ENCODE measurements at regions not wholly inside any gene's neighbourhood (a gene's known extent, or its start where the extent isn't known, plus 50 kb on each side); places are given as distances from the start of the nearest gene placed in this dataset.
"Not testable (repeated sequence)": the region's sequence is repeated elsewhere in the genome, so short reads cannot be mapped to it uniquely, and the experiment has no call there.

DNA sequence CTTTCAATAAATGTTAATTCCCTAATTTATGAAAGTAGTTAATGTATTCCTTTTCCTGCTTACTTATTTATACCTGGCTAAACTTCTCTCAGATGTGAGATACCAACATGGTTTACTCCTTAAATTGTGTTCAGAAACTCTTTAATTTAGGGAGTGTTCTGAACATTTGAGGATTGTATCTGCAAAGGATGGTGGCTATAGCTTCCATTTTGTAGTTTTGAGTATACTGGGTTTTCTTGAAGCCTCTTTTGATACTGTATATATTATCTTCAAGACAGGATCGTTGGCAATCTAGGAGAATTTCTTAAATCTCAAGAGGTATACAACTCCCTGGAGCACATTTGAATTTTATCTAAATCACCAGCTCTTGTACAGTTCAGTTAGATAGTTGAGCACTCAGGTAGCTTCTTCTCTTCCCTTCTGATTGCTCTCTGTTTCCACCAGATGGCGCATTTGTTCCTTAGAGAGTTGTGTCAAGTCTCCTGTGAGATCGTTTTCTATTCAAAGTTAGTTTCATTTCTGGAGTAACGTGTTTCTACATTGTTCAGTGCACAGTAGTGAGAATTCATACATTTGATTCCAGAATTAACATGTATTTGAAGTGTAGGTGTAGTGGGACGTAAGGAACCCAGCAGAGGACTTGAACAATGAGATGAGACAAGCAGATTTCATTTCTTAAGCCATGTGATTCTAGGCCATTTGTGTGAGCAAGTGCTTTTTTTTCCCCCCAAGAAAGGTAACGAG lies 63.2 kb upstream of the GARIN1A start:
- POLR2A ChIA-PET; H3K4me1 ChIP-seq (ENCODE audit: insufficient read depth, low read length, poor library complexity, severe bottlenecking); CTCF ChIA-PET (ENCODE audit: unreplicated experiment); H4K20me1 ChIP-seq (ENCODE audit: insufficient read depth, low read length); BruUV-seq (replicated peaks); intact Hi-C loops (cut with micrococcal nuclease; ENCODE audit: unreplicated experiment); H3K9me2 ChIP-seq (ENCODE audit: insufficient read depth, low read length); H2AFZ ChIP-seq (ENCODE audit: low read length); H3K9me3 ChIP-seq (ENCODE audit: low read length); H3K79me2 ChIP-seq (ENCODE audit: insufficient read depth, low read depth, low read length): not testable (repeated sequence)
- Histone ChIP-seq H3K4me2 (ENCODE audit: low read length) (peak overlapping the region; percentile 80), H3K27ac (ENCODE audit: low read depth, low read length, poor library complexity, severe bottlenecking) (peak overlapping the region; percentile 29), H3K36me3 (ENCODE audit: insufficient read depth, low read length) (peaks cover 13% of the 10 kb centered on the region), H3K4me3 (ENCODE audit: low read depth, low read length, poor library complexity, severe bottlenecking) (peak overlapping the region; percentile 53)
- peak; percentile 63 for DNase-seq (ENCODE audit: low spot score)
- TF ChIP-seq, protein P1, sequence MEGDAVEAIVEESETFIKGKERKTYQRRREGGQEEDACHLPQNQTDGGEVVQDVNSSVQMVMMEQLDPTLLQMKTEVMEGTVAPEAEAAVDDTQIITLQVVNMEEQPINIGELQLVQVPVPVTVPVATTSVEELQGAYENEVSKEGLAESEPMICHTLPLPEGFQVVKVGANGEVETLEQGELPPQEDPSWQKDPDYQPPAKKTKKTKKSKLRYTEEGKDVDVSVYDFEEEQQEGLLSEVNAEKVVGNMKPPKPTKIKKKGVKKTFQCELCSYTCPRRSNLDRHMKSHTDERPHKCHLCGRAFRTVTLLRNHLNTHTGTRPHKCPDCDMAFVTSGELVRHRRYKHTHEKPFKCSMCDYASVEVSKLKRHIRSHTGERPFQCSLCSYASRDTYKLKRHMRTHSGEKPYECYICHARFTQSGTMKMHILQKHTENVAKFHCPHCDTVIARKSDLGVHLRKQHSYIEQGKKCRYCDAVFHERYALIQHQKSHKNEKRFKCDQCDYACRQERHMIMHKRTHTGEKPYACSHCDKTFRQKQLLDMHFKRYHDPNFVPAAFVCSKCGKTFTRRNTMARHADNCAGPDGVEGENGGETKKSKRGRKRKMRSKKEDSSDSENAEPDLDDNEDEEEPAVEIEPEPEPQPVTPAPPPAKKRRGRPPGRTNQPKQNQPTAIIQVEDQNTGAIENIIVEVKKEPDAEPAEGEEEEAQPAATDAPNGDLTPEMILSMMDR (conservative IDR thresholded peaks at IDR 0.05; ENCODE audit: low read length) = peak; percentile 76

DNA sequence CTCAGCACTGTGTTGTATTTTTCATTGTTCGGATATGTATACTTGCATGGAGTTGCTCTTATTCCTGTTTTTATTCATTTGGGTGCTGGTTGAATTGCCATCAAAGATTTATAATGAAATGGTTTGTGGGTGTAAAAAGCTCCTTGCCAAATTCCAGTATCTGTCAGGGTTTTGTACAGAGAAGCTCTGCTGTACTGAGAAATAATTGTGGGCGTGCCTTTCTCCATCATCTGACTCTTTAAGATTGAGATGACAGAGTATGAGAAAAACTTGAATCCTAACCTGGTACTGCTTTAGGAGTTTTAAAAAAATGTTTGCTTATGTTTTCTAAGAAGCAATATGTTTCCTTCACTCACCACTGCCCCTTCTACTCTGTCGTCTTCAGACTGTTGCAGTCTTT lies 58.7 kb upstream of the GARIN1A start:
- CTCF ChIA-PET (ENCODE audit: unreplicated experiment); H3K4me3 ChIP-seq (ENCODE audit: low read depth, low read length, poor library complexity, severe bottlenecking); H4K20me1 ChIP-seq (ENCODE audit: insufficient read depth, low read length); H3K79me2 ChIP-seq (ENCODE audit: insufficient read depth, low read depth, low read length); H3K9me2 ChIP-seq (ENCODE audit: insufficient read depth, low read length); DNase-seq (ENCODE audit: low spot score); H3K27ac ChIP-seq (ENCODE audit: low read depth, low read length, poor library complexity, severe bottlenecking); POLR2A ChIA-PET; BruUV-seq (replicated peaks); intact Hi-C loops (cut with micrococcal nuclease; ENCODE audit: unreplicated experiment); H3K4me1 ChIP-seq (ENCODE audit: insufficient read depth, low read length, poor library complexity, severe bottlenecking); H3K9me3 ChIP-seq (ENCODE audit: low read length); H2AFZ ChIP-seq (ENCODE audit: low read length); H3K4me2 ChIP-seq (ENCODE audit: low read length): not testable (repeated sequence)
- peaks cover 23% of the 10 kb centered on the region for H3K36me3 ChIP-seq (ENCODE audit: insufficient read depth, low read length)

DNA sequence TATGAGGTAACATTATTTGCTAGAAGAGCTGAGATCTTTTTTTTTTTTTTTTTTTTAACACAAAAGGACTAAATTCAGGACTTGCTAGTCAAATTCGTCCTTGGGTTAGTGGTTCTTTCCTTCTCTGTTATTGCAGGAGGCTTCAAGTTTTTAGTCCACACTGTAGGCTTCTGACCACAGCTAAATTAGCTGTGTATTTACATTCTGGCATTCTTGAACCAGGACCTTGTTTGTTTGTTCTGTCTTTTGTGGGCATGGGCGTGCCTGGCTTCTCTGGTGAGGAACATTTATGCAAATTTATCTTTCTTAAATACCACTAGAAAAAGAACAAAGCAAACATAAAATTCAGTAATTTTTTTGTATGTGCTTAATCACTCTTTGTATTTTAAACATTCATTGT lies 57.3 kb upstream of the GARIN1A start:
- H3K4me2 ChIP-seq (ENCODE audit: low read length); H3K9me3 ChIP-seq (ENCODE audit: low read length); H3K4me1 ChIP-seq (ENCODE audit: insufficient read depth, low read length, poor library complexity, severe bottlenecking); H3K27ac ChIP-seq (ENCODE audit: low read depth, low read length, poor library complexity, severe bottlenecking); CTCF ChIA-PET (ENCODE audit: unreplicated experiment); H3K9me2 ChIP-seq (ENCODE audit: insufficient read depth, low read length); H3K79me2 ChIP-seq (ENCODE audit: insufficient read depth, low read depth, low read length); BruUV-seq (replicated peaks); DNase-seq (ENCODE audit: low spot score); H3K4me3 ChIP-seq (ENCODE audit: low read depth, low read length, poor library complexity, severe bottlenecking); intact Hi-C loops (cut with micrococcal nuclease; ENCODE audit: unreplicated experiment); H4K20me1 ChIP-seq (ENCODE audit: insufficient read depth, low read length); H2AFZ ChIP-seq (ENCODE audit: low read length): not testable (repeated sequence)
- H3K36me3 ChIP-seq (ENCODE audit: insufficient read depth, low read length) = peaks cover 28% of the 10 kb centered on the region
- POLR2A ChIA-PET = interaction anchor here (0.6 kb wide), 1 partner anchor 91 kb away, joined by 7 read pairs; no protein-coding TSS in a partner anchor

DNA sequence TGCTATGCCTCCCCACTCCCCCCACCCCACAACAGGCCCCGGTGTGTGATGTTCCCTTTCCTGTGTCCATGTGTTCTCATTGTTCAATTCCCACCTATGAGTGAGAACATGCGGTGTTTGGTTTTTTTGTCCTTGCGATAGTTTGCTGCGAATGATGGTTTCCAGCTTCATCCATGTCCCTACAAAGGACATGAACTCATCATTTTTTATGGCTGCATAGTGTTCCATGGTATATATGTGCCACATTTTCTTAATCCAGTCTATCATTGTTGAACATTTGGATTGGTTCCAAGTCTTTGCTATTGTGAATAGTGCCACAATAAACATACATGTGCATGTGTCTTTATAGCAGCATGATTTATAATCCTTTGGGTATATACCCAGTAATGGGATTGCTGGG lies 55.3 kb upstream of the GARIN1A start:
- H4K20me1 ChIP-seq (ENCODE audit: insufficient read depth, low read length); BruUV-seq (replicated peaks); H3K9me2 ChIP-seq (ENCODE audit: insufficient read depth, low read length); intact Hi-C loops (cut with micrococcal nuclease; ENCODE audit: unreplicated experiment); DNase-seq (ENCODE audit: low spot score); H3K79me2 ChIP-seq (ENCODE audit: insufficient read depth, low read depth, low read length); H3K27ac ChIP-seq (ENCODE audit: low read depth, low read length, poor library complexity, severe bottlenecking); H3K4me2 ChIP-seq (ENCODE audit: low read length); H3K4me1 ChIP-seq (ENCODE audit: insufficient read depth, low read length, poor library complexity, severe bottlenecking); H2AFZ ChIP-seq (ENCODE audit: low read length); H3K9me3 ChIP-seq (ENCODE audit: low read length); H3K4me3 ChIP-seq (ENCODE audit: low read depth, low read length, poor library complexity, severe bottlenecking); CTCF ChIA-PET (ENCODE audit: unreplicated experiment): not testable (repeated sequence)
- POLR2A ChIA-PET = interaction anchor here (0.7 to 1.0 kb wide), 2 partner anchors 18 to 177 kb away, joined by 3 to 4 read pairs; no protein-coding TSS in a partner anchor
- peaks cover 22% of the 10 kb centered on the region for H3K36me3 ChIP-seq (ENCODE audit: insufficient read depth, low read length)

Measured in OCI-LY7 (cell line).